AG04450 (cell line): ENCODE measurements at regions not wholly inside any gene's neighbourhood (a gene's known extent, or its start where the extent isn't known, plus 50 kb on each side); places are given as distances from the start of the nearest gene placed in this dataset.

Source experiments
- CTCF ChIA-PET: fragments of 300-600, 350-600 bp; formaldehyde crosslinking; extraction: SDS; loops from one replicate; lab custom pipeline; 2022; ENCODE audit warnings: antibody characterized with exemption, inconsistent platforms; lab: Charles Lee
- POLR2A ChIA-PET: fragments of 350-600 bp; formaldehyde crosslinking; extraction: SDS; loops from one replicate; lab custom pipeline; 2021; ENCODE audit warnings: antibody characterized with exemption, inconsistent platforms; lab: Yijun Ruan, JAX
- DNase-seq: peaks from one replicate; pipeline ENCODE4 v3.0.0-alpha.2; 2011; ENCODE audit warnings: low read depth, low spot score
- H3K27ac ChIP-seq: one replicate; pipeline ENCODE4 v1.5.1; 2012; ENCODE audit warnings: low read depth, low read length, control low read depth
- H3K27me3 ChIP-seq: one replicate; pipeline ENCODE4 v1.6.0; 2012; ENCODE audit warnings: low read length; ENCODE audit not compliant: control insufficient read depth, insufficient read depth
- H3K4me3 ChIP-seq: 2 replicates; pipeline ENCODE4 v1.5.1; 2011; ENCODE audit warnings: mild to moderate bottlenecking, low read depth, low read length, control low read depth
- H3K9me3 ChIP-seq: 2 replicates; pipeline ENCODE4 v1.5.1; 2012; ENCODE audit warnings: low read length; ENCODE audit not compliant: control insufficient read depth, insufficient read depth
- TF ChIP-seq, protein P1 (sequence below): IDR thresholded peaks from 2 replicates; pipeline ENCODE4 v1.5.1; 2011; ENCODE audit warnings: low read depth, low read length, control low read depth, inconsistent platforms

DNA sequence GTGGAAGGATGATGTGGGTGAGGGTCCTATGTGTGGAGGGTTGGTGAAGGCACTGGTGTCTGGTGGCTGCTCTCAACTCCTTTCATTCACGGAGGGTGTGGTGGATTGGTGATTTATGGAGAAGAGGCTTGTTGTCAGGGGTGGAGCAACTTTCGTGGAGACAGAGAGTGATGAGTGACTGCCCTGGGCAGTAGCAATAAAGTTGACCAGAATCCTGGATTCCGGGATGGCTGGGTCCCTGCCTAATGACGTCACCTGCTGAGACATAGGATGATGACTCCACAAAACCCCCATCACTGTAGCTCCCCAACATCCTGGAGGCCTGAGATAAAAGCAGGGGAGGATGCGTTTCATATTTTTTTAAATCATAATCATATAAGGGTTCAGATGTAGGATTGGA lies 193.0 kb downstream of the ACKR3 start:
- TF ChIP-seq, protein P1, sequence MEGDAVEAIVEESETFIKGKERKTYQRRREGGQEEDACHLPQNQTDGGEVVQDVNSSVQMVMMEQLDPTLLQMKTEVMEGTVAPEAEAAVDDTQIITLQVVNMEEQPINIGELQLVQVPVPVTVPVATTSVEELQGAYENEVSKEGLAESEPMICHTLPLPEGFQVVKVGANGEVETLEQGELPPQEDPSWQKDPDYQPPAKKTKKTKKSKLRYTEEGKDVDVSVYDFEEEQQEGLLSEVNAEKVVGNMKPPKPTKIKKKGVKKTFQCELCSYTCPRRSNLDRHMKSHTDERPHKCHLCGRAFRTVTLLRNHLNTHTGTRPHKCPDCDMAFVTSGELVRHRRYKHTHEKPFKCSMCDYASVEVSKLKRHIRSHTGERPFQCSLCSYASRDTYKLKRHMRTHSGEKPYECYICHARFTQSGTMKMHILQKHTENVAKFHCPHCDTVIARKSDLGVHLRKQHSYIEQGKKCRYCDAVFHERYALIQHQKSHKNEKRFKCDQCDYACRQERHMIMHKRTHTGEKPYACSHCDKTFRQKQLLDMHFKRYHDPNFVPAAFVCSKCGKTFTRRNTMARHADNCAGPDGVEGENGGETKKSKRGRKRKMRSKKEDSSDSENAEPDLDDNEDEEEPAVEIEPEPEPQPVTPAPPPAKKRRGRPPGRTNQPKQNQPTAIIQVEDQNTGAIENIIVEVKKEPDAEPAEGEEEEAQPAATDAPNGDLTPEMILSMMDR: no peak
- CTCF ChIA-PET: no interaction called here
- DNase-seq: no peak
- POLR2A ChIA-PET: no interaction called here
- Histone ChIP-seq H3K27me3 (peaks cover 3% of the 10 kb centered on the region), H3K27ac (no peak overlapping the region), H3K9me3 (0 out of 2 replicates have a peak, but pooled peaks cover 2% of the 10 kb centered on the region), H3K4me3 (no peak overlapping the region)

DNA sequence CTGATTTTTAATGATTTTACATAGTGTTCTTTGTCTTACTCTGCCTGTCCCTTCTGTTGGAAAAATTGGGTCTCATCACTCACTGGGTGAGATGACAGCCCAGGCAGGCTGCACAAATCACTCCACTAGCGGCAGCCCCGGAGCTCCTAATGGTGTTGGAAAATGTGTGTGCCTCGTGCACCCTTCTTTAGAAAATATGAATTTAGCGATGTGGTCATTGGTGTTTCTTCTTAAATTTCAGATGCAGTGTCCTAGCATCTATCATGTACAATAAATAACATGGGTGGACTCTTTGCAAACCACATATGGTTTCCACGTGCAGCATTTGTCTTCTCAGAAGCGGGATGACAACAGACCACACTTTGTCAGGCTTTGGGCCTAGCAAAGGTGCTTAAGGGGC lies 194.2 kb downstream of the ACKR3 start:
- H3K4me3 ChIP-seq: no peak overlapping the region
- DNase-seq: no peak
- POLR2A ChIA-PET: no interaction called here
- H3K27me3 ChIP-seq: peaks cover 2% of the 10 kb centered on the region
- TF ChIP-seq, protein P1: no peak
- H3K27ac ChIP-seq: no peak overlapping the region
- 0 out of 2 replicates have a peak, but pooled peaks cover 3% of the 10 kb centered on the region for H3K9me3 ChIP-seq
- CTCF ChIA-PET: no interaction called here

GRCh38 chr2:236764716-236765115 lies 195.1 kb downstream of the ACKR3 start:
- 0 out of 2 replicates have a peak, but pooled peaks cover 3% of the 10 kb centered on the region for H3K9me3 ChIP-seq
- ChIA-PET POLR2A (no interaction called here), CTCF (no interaction called here)
- no peaks in the 10 kb centered on the region for H3K27me3 ChIP-seq
- TF ChIP-seq, protein P1: no peak
- H3K27ac ChIP-seq: no peak overlapping the region
- DNase-seq: no peak
- no peak overlapping the region for H3K4me3 ChIP-seq

DNA sequence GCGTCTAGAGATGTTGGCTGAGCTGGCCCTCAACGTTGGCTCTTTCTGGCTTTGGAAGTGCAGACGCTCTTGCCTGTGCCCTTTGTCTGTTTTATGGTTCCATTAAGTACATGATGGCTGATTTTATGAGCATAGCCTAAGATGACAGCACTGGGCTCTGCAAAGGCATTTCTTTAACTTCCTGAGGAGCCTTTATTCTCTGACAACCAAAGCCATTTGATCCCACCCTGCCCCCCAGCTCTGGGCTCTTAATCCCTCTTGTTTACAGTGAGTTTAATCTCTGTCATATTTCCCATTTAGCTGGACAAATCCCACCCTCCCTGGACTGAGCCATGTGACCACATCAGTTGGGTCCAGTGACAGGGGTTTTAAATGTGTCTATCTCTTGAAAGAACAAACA lies 195.9 kb downstream of the ACKR3 start:
- ChIA-PET POLR2A (no interaction called here), CTCF (no interaction called here)
- no peaks in the 10 kb centered on the region for H3K27me3 ChIP-seq

GRCh38 chr2:236766850-236767249 lies 197.2 kb downstream of the ACKR3 start:
- ChIA-PET POLR2A (no interaction called here), CTCF (no interaction called here)
- no peak for DNase-seq
- H3K27ac ChIP-seq: no peak overlapping the region
- H3K4me3 ChIP-seq: no peak overlapping the region
- TF ChIP-seq, protein P1: no peak
- no peaks in the 10 kb centered on the region for H3K27me3 ChIP-seq
- H3K9me3 ChIP-seq: peaks cover 3% of the 10 kb centered on the region; the same call in 1 of the 2 replicates

More for the DNA sequence above, 195.9 kb downstream of the ACKR3 start:
- DNase-seq: no peak
- H3K27ac ChIP-seq: no peak overlapping the region
- H3K4me3 ChIP-seq: no peak overlapping the region
- TF ChIP-seq, protein P1: no peak
- 0 out of 2 replicates have a peak, but pooled peaks cover 3% of the 10 kb centered on the region for H3K9me3 ChIP-seq
